Natural killer cell (primary cell): ENCODE measurements at regions not wholly inside any gene's neighbourhood (a gene's known extent, or its start where the extent isn't known, plus 50 kb on each side); places are given as distances from the start of the nearest gene placed in this dataset.

Experiments used
- ATAC-seq, 3 donors: fragments of 150-1000 bp in 2 of 3; fragments of 200-7000 bp in 1 of 3; cut with Tn5 transposase; 1 replicate in 1 of 3; 2 replicates in 2 of 3; pipeline ENCODE4 v1.10.0; 2021; ENCODE audit warnings: mild to moderate bottlenecking in 2 of 3, moderate library complexity in 2 of 3
- DNase-seq, 2 donors: peaks; one replicate each; pipeline versions ENCODE4 v3.0.0 to v3.0.0-alpha.2; 2013 to 2021; ENCODE audit warnings: mixed read lengths in 1 of 2
- H3K27ac ChIP-seq: one replicate; pipeline ENCODE4 v1.5.1; 2013; ENCODE audit warnings: mild to moderate bottlenecking, low read length
- H3K27me3 ChIP-seq: one replicate; pipeline ENCODE4 v1.6.1; 2013; ENCODE audit warnings: low read length; ENCODE audit not compliant: control insufficient read depth, insufficient read depth
- H3K36me3 ChIP-seq: one replicate; pipeline ENCODE4 v1.6.1; 2013; ENCODE audit warnings: low read length; ENCODE audit not compliant: control insufficient read depth, insufficient read depth
- H3K4me1 ChIP-seq: one replicate; pipeline ENCODE4 v1.6.1; 2013; ENCODE audit warnings: low read length; ENCODE audit not compliant: control insufficient read depth, insufficient read depth
- H3K4me3 ChIP-seq: one replicate; pipeline ENCODE4 v1.5.1; 2013; ENCODE audit warnings: low read length
- H3K9me3 ChIP-seq: one replicate; pipeline ENCODE4 v1.6.1; 2013; ENCODE audit warnings: low read length; ENCODE audit not compliant: control insufficient read depth, insufficient read depth
- H3K27ac Mint-ChIP-seq, 2 donors: one replicate each; pipeline ENCODE4 v1.8.0; 2022; ENCODE audit warnings: mild to moderate bottlenecking in 2 of 2, mixed read lengths in 2 of 2, moderate library complexity in 1 of 2
- H3K27me3 Mint-ChIP-seq, 2 donors: one replicate each; pipeline ENCODE4 v1.8.0; 2022; ENCODE audit warnings: low read depth in 2 of 2, mixed read lengths in 2 of 2
- H3K36me3 Mint-ChIP-seq: one replicate; pipeline ENCODE4 v1.8.0; 2022; ENCODE audit warnings: mixed read lengths
- H3K4me1 Mint-ChIP-seq, 2 donors: one replicate each; pipeline ENCODE4 v1.8.0; 2022; ENCODE audit warnings: mixed read lengths in 2 of 2
- H3K4me3 Mint-ChIP-seq: one replicate; pipeline ENCODE4 v1.8.0; 2022; ENCODE audit warnings: mild to moderate bottlenecking, moderate library complexity, mixed read lengths
- H3K9me3 Mint-ChIP-seq, 2 donors: one replicate each; pipeline ENCODE4 v1.8.0; 2022; ENCODE audit warnings: mixed read lengths in 2 of 2
- WGBS: methylation state at CpG from one replicate; pipeline ENCODE4 v1.1.7; 2013; ENCODE audit warnings: missing lambda C conversion rate; ENCODE audit not compliant: insufficient coverage; 5-methylcytosine and 5-hydroxymethylcytosine counted together
- intact Hi-C: fragments of 100-400 bp; cut with micrococcal nuclease; formaldehyde crosslinking; loops from one replicate; pipeline ENCODE4 v1.14.2; 2022
- TF ChIP-seq, protein P1 (sequence below): fragments of 200-600 bp; IDR thresholded peaks from one replicate; pipeline ENCODE4 v1.8.0; 2022; ENCODE audit warnings: antibody characterized with exemption

DNA sequence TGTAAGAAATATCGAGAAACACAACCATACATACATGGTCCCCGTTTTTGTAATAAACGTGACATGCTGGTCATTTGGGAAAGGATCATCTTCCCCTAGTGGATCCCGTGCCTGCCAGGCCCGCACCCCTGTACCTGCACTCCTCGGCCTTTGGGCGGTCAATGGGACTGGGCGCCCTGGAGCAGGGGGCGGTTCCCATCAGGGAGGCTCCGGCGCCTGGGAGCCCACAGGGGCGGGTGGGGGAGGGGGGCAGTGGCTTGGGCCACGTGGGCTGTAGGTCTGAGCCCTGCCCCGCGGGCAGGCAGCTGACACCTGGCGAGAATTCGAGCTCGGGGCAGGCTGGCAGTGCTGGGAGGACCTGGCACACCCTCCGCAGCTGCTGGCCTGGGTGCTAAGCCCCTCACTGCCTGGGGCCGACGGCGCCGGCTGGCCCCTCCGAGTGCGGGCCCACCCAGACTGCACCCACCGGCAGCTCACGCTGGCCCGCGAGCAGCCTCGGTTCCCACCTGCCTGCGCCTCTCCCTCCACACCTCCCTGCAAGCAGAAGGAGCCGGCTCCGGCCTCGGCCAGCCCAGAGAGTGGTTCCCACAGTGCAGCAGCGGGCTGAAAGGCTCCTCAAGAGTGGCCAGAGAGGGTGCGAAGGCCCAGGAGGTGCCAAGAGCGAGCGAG is 361.6 kb upstream of the GRM3 start:
- WGBS, result 91% methylated on average over 36 of the region's 38 CpGs
- Histone ChIP-seq H3K27ac (no peak overlapping the region), H3K4me3 (no peak overlapping the region), H3K27me3 (no peaks in the 10 kb centered on the region), H3K36me3 (no peaks in the 10 kb centered on the region), H3K9me3 (no peaks in the 10 kb centered on the region), H3K4me1 (no peaks in the 10 kb centered on the region)
- H3K4me3 Mint-ChIP-seq, result no peak overlapping the region
- ATAC-seq (no peak), DNase-seq (peak in 1 of 2 donors; percentile 13)
- H3K27ac Mint-ChIP-seq, result no peak overlapping the region
- H3K36me3 Mint-ChIP-seq, result peaks cover 14% of the 10 kb centered on the region
- intact Hi-C loops, result no loop called here
- H3K27me3 Mint-ChIP-seq, result no peaks in the 10 kb centered on the region
- peaks cover 8 to 22% of the 10 kb centered on the region in 2 donors for H3K9me3 Mint-ChIP-seq
- TF ChIP-seq, protein P1, sequence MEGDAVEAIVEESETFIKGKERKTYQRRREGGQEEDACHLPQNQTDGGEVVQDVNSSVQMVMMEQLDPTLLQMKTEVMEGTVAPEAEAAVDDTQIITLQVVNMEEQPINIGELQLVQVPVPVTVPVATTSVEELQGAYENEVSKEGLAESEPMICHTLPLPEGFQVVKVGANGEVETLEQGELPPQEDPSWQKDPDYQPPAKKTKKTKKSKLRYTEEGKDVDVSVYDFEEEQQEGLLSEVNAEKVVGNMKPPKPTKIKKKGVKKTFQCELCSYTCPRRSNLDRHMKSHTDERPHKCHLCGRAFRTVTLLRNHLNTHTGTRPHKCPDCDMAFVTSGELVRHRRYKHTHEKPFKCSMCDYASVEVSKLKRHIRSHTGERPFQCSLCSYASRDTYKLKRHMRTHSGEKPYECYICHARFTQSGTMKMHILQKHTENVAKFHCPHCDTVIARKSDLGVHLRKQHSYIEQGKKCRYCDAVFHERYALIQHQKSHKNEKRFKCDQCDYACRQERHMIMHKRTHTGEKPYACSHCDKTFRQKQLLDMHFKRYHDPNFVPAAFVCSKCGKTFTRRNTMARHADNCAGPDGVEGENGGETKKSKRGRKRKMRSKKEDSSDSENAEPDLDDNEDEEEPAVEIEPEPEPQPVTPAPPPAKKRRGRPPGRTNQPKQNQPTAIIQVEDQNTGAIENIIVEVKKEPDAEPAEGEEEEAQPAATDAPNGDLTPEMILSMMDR, result no peak
- H3K4me1 Mint-ChIP-seq, result no peaks in the 10 kb centered on the region

GRCh38 chr7:86280150-86280549 is 363.6 kb upstream of the GRM3 start:
- Histone ChIP-seq H3K4me3 (no peak overlapping the region), H3K27me3 (no peaks in the 10 kb centered on the region), H3K36me3 (no peaks in the 10 kb centered on the region), H3K4me1 (no peaks in the 10 kb centered on the region), H3K27ac (no peak overlapping the region), H3K9me3 (no peaks in the 10 kb centered on the region)
- no peaks in the 10 kb centered on the region for H3K27me3 Mint-ChIP-seq
- intact Hi-C loops, result no loop called here
- peaks cover 7 to 24% of the 10 kb centered on the region in 2 donors for H3K9me3 Mint-ChIP-seq
- TF ChIP-seq, protein P1, result no peak
- H3K4me1 Mint-ChIP-seq, result no peaks in the 10 kb centered on the region
- H3K36me3 Mint-ChIP-seq, result peaks cover 9% of the 10 kb centered on the region
- no peak overlapping the region for H3K4me3 Mint-ChIP-seq
- H3K27ac Mint-ChIP-seq, result no peak overlapping the region
- DNase-seq, result no peak
- ATAC-seq, result no peak

DNA sequence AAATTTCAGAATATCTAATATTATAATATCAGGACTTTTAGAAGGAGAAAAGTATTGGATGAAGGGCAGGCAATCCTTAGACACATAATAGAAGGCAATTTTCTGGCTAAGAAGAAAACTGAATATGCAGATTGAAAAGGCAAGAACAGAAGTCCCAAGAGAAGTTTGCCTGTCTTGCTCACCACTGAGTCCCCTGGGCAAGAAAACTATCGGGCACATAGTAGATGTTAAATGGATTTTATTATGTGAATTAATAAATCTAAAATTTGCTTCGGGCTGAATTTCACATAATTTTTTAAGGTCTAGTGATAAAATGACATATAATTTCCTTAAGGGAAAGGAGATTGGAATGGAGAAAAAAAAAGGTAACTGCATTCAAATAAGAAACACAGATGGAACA is 380.9 kb upstream of the GRM3 start:
- Histone ChIP-seq H3K36me3 (no peaks in the 10 kb centered on the region), H3K4me3 (no peak overlapping the region), H3K4me1 (no peaks in the 10 kb centered on the region), H3K27me3 (no peaks in the 10 kb centered on the region), H3K27ac (no peak overlapping the region), H3K9me3 (peaks cover 4% of the 10 kb centered on the region)
- Mint-ChIP-seq H3K9me3 (peaks cover 11 to 22% of the 10 kb centered on the region in 2 donors), H3K4me1 (no peaks in the 10 kb centered on the region), H3K27ac (no peak overlapping the region), H3K27me3 (no peaks in the 10 kb centered on the region), H3K4me3 (no peak overlapping the region), H3K36me3 (no peaks in the 10 kb centered on the region)
- ATAC-seq, result no peak
- TF ChIP-seq, protein P1, result no peak
- no peak for DNase-seq
- WGBS, result 100% methylated on average over 1 of the region's 2 CpGs
- intact Hi-C loops, result no loop called here

DNA sequence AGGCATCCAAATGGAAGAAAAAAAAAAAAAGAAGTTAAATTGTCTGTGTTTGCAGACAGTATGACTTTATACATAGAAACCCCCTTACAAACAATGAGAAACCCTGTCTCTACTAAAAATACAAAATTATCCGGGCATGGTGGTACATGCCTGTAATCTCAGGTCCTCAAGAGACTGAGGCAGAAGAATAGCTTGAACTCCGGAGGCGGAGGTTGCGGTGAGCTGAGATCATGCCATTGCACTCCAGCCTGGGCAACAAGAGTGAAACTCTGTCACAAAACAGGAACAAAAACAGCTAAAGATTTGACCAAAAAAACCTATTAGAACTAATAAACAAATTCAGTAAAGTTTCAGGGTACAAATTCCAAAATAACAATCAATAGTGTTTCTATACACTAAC is 385.8 kb upstream of the GRM3 start:
- Mint-ChIP-seq H3K4me1 (no peaks in the 10 kb centered on the region), H3K27me3 (no peaks in the 10 kb centered on the region), H3K4me3 (no peak overlapping the region), H3K36me3 (peaks cover 8% of the 10 kb centered on the region), H3K27ac (no peak overlapping the region), H3K9me3 (peaks cover 8 to 21% of the 10 kb centered on the region in 2 donors)
- intact Hi-C loops, result no loop called here
- Histone ChIP-seq H3K27me3 (no peaks in the 10 kb centered on the region), H3K4me1 (no peaks in the 10 kb centered on the region), H3K4me3 (no peak overlapping the region), H3K9me3 (peaks cover 4% of the 10 kb centered on the region), H3K36me3 (no peaks in the 10 kb centered on the region), H3K27ac (no peak overlapping the region)
- ATAC-seq (no peak), DNase-seq (no peak)
- TF ChIP-seq, protein P1, result no peak
- 94% methylated on average over 4 of the region's 4 CpGs for WGBS
